Upper lobe of left lung (tissue), 6 donors: ENCODE measurements at regions not wholly inside any gene's neighbourhood (a gene's known extent, or its start where the extent isn't known, plus 50 kb on each side); places are given as distances from the start of the nearest gene placed in this dataset.

Experiments used
- ATAC-seq, 2 donors: fragments of 200-7000 bp; cut with Tn5 transposase; one replicate each; pipeline ENCODE4 v1.9.1; 2022; ENCODE audit warnings: mild to moderate bottlenecking in 2 of 2, moderate library complexity in 2 of 2; ENCODE audit not compliant: low FRiP score in 2 of 2
- DNase-seq, 2 donors: peaks; one replicate each; pipeline ENCODE4 v3.0.0-alpha.2; 2019 to 2020
- H3K27ac ChIP-seq, 4 donors: fragments of 200-600 bp; sonication (generic); one replicate each; pipeline ENCODE4 v1.5.1; 2016 to 2019
- H3K27me3 ChIP-seq, 4 donors: fragments of 200-600 bp; sonication (generic); one replicate each; pipeline ENCODE4 v1.5.1; 2017 to 2019
- H3K36me3 ChIP-seq, 4 donors: fragments of 200-600 bp; sonication (generic); one replicate each; pipeline ENCODE4 v1.5.1; 2016 to 2019
- H3K4me1 ChIP-seq, 4 donors: fragments of 200-600 bp; sonication (generic); one replicate each; pipeline ENCODE4 v1.5.1; 2018 to 2019
- H3K4me3 ChIP-seq, 4 donors: fragments of 200-600 bp; sonication (generic); one replicate each; pipeline ENCODE4 v1.5.1; 2017 to 2019; ENCODE audit warnings: mild to moderate bottlenecking in 2 of 4, moderate library complexity in 1 of 4
- H3K9me3 ChIP-seq, 4 donors: fragments of 200-600 bp; sonication (generic); one replicate each; pipeline ENCODE4 v1.5.1; 2018 to 2019
- EP300 ChIP-seq, 4 donors: sonication (generic); formaldehyde crosslinking; IDR thresholded peaks; one replicate each; pipeline ENCODE4 v1.5.1; 2017; ENCODE audit warnings: antibody characterized with exemption in 4 of 4, control low read depth in 2 of 4
- POLR2A ChIP-seq, 4 donors: fragments of 450-650 bp; IDR thresholded peaks; one replicate each; pipeline ENCODE4 v1.5.1; 2016 to 2017; ENCODE audit warnings: antibody characterized with exemption in 4 of 4, mild to moderate bottlenecking in 2 of 4
- POLR2AphosphoS5 ChIP-seq, 2 donors: sonication (generic); formaldehyde crosslinking; IDR thresholded peaks; one replicate each; pipeline ENCODE4 v1.5.1; 2017; ENCODE audit warnings: antibody characterized with exemption in 2 of 2
- WGBS, 2 donors: methylation state at CpG; one replicate each; pipeline ENCODE4 v1.1.5; 2017 to 2018; 5-methylcytosine and 5-hydroxymethylcytosine counted together
- TF ChIP-seq, protein P1 (sequence below), 6 experiments: fragments of 450-650 bp in 4 of 6; fragments of 200-600 bp in 2 of 6; sonication (generic) in 2 of 6; IDR thresholded peaks; one replicate each; pipeline ENCODE4 v1.5.1; 2016 to 2019; ENCODE audit warnings: antibody characterized with exemption in 6 of 6
- donor health status: DM: no; HTN: no; CAD: no; lungs with moderate emphysema.
- donor health status: DM: no; HTN: yes; CAD: no; lungs with severe emphysema.

GRCh38 chr1:22238356-22239224 lies 95.7 kb upstream of the WNT4 start:
- peaks cover 0 to 13% (median 2%) of the 10 kb centered on the region in 4 donors for H3K4me1 ChIP-seq
- no peak overlapping the region for H3K4me3 ChIP-seq
- TF ChIP-seq POLR2AphosphoS5 (IDR thresholded peaks at IDR 0.05) (no peak), POLR2A (IDR thresholded peaks at IDR 0.05) (no peak), EP300 (IDR thresholded peaks at IDR 0.05) (no peak)
- TF ChIP-seq, protein P1, sequence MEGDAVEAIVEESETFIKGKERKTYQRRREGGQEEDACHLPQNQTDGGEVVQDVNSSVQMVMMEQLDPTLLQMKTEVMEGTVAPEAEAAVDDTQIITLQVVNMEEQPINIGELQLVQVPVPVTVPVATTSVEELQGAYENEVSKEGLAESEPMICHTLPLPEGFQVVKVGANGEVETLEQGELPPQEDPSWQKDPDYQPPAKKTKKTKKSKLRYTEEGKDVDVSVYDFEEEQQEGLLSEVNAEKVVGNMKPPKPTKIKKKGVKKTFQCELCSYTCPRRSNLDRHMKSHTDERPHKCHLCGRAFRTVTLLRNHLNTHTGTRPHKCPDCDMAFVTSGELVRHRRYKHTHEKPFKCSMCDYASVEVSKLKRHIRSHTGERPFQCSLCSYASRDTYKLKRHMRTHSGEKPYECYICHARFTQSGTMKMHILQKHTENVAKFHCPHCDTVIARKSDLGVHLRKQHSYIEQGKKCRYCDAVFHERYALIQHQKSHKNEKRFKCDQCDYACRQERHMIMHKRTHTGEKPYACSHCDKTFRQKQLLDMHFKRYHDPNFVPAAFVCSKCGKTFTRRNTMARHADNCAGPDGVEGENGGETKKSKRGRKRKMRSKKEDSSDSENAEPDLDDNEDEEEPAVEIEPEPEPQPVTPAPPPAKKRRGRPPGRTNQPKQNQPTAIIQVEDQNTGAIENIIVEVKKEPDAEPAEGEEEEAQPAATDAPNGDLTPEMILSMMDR (IDR thresholded peaks at IDR 0.05) = no peak
- peaks cover 0 to 7% (median 0%) of the 10 kb centered on the region in 4 donors for H3K27me3 ChIP-seq
- DNase-seq (no peak), ATAC-seq (no peak)
- H3K36me3 ChIP-seq = no peaks in the 10 kb centered on the region
- H3K9me3 ChIP-seq = no peaks in the 10 kb centered on the region
- H3K27ac ChIP-seq = no peak overlapping the region
- WGBS, 2 donors = 86 to 92% methylated on average over 25 to 26 of the region's 26 CpGs

GRCh38 chr1:22239378-22239777 lies 96.5 kb upstream of the WNT4 start:
- Histone ChIP-seq H3K9me3 (no peaks in the 10 kb centered on the region), H3K27me3 (peaks cover 0 to 7% (median 0%) of the 10 kb centered on the region in 4 donors), H3K4me3 (no peak overlapping the region), H3K27ac (no peak overlapping the region), H3K4me1 (peaks cover 0 to 13% (median 2%) of the 10 kb centered on the region in 4 donors), H3K36me3 (no peaks in the 10 kb centered on the region)
- peak; percentile 44 to 81 for DNase-seq
- TF ChIP-seq, protein P1 (IDR thresholded peaks at IDR 0.05) = no peak
- TF ChIP-seq POLR2A (IDR thresholded peaks at IDR 0.05) = no peak
- no peak for TF ChIP-seq EP300 (IDR thresholded peaks at IDR 0.05)
- no peak for TF ChIP-seq POLR2AphosphoS5 (IDR thresholded peaks at IDR 0.05)
- WGBS, 2 donors = 72 to 82% methylated on average over 7 to 11 of the region's 11 CpGs
- peak; percentile 23 to 61 for ATAC-seq

- peaks cover 0 to 13% (median 2%) of the 10 kb centered on the region in 4 donors for H3K4me1 ChIP-seq
- no peak for ATAC-seq
- no peak for DNase-seq
- no peak overlapping the region for H3K27ac ChIP-seq
- H3K4me3 ChIP-seq = no peak overlapping the region
- TF ChIP-seq, protein P1 (IDR thresholded peaks at IDR 0.05) = no peak
- TF ChIP-seq EP300 (IDR thresholded peaks at IDR 0.05) (no peak), POLR2AphosphoS5 (IDR thresholded peaks at IDR 0.05) (no peak), POLR2A (IDR thresholded peaks at IDR 0.05) (no peak)
- 80 to 85% methylated on average over 3 of the region's 3 CpGs for WGBS, 2 donors
- H3K9me3 ChIP-seq = no peaks in the 10 kb centered on the region
- peaks cover 0 to 2% (median 0%) of the 10 kb centered on the region in 4 donors for H3K27me3 ChIP-seq
- no peaks in the 10 kb centered on the region for H3K36me3 ChIP-seq
Measured at GRCh38 chr1:22241250-22241649, 98.4 kb upstream of the WNT4 start.

DNA sequence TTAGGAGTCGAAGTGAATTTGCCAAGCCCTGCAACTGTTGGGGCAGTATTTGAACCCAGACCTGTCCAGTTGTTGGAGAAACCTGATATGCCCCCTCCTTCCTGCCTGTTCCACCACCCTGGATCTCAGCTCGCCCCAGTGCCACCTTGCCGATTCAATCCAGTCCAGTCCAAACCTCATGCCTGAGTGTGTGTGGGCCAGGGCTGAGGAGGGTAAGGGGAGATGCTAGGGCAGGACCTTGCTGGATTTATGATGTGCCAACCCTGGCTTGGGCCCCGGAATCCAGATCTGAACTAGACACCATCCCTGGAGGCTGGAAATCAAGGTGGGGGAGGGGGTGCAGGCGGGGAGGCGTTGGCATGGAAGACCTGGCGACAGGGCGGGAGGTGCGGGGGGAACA lies 98.9 kb upstream of the WNT4 start:
- Histone ChIP-seq H3K27ac (no peak overlapping the region), H3K27me3 (no peaks in the 10 kb centered on the region), H3K9me3 (no peaks in the 10 kb centered on the region), H3K36me3 (no peaks in the 10 kb centered on the region), H3K4me1 (peaks cover 0 to 12% (median under 1%) of the 10 kb centered on the region in 4 donors), H3K4me3 (no peak overlapping the region)
- no peak for ATAC-seq
- TF ChIP-seq, protein P1 (IDR thresholded peaks at IDR 0.05) = no peak
- TF ChIP-seq POLR2A (IDR thresholded peaks at IDR 0.05) (no peak), EP300 (IDR thresholded peaks at IDR 0.05) (no peak), POLR2AphosphoS5 (IDR thresholded peaks at IDR 0.05) (no peak)
- no peak for DNase-seq
- 86 to 87% methylated on average over 8 to 9 of the region's 9 CpGs for WGBS, 2 donors
